Endodermal cell (in vitro differentiated cells): ENCODE measurements at regions not wholly inside any gene's neighbourhood (a gene's known extent, or its start where the extent isn't known, plus 50 kb on each side); places are given as distances from the start of the nearest gene placed in this dataset.

Experiments used
- DNase-seq: peaks from one replicate; pipeline ENCODE4 v3.0.0-alpha.2; 2017
- H3K27ac ChIP-seq: 2 replicates; pipeline ENCODE4 v1.5.1; 2013; ENCODE audit warnings: mild to moderate bottlenecking, low read depth, low read length, moderate library complexity
- H3K27me3 ChIP-seq: 2 replicates; pipeline ENCODE4 v1.6.1; 2013; ENCODE audit warnings: mild to moderate bottlenecking, low read length, moderate library complexity; ENCODE audit not compliant: insufficient read depth, control insufficient read depth, poor library complexity, severe bottlenecking
- H3K36me3 ChIP-seq: 2 replicates; pipeline ENCODE4 v1.7.0; 2013; ENCODE audit warnings: mild to moderate bottlenecking, low read length, moderate library complexity; ENCODE audit not compliant: control insufficient read depth, insufficient read depth
- H3K4me1 ChIP-seq: one replicate; pipeline ENCODE4 v1.7.0; 2013; ENCODE audit warnings: low read length; ENCODE audit not compliant: control insufficient read depth, insufficient read depth
- H3K4me3 ChIP-seq: 2 replicates; pipeline ENCODE4 v1.5.1; 2013; ENCODE audit warnings: mild to moderate bottlenecking, low read length, moderate library complexity
- H3K9ac ChIP-seq: 2 replicates; pipeline ENCODE4 v1.6.1; 2013; ENCODE audit warnings: mild to moderate bottlenecking, low read length, moderate library complexity; ENCODE audit not compliant: poor library complexity, severe bottlenecking; ENCODE audit errors: extremely low read depth
- H3K9me3 ChIP-seq: 2 replicates; pipeline ENCODE4 v1.6.1; 2013; ENCODE audit warnings: mild to moderate bottlenecking, low read length, moderate library complexity; ENCODE audit not compliant: control insufficient read depth
- H3K27ac Mint-ChIP-seq: 2 replicates; pipeline ENCODE4 v1.8.0; 2020; ENCODE audit warnings: mixed read lengths
- H3K27me3 Mint-ChIP-seq: 2 replicates; pipeline ENCODE4 v1.8.0; 2021; ENCODE audit warnings: mild to moderate bottlenecking, mixed read lengths; ENCODE audit not compliant: insufficient read depth
- H3K36me3 Mint-ChIP-seq: 2 replicates; pipeline ENCODE4 v1.8.0; 2020; ENCODE audit warnings: low read depth, mixed read lengths
- H3K4me1 Mint-ChIP-seq: 2 replicates; pipeline ENCODE4 v1.8.0; 2020; ENCODE audit warnings: mixed read lengths
- H3K4me3 Mint-ChIP-seq: 2 replicates; pipeline ENCODE4 v1.8.0; 2020; ENCODE audit warnings: mild to moderate bottlenecking, moderate library complexity, mixed read lengths
- H3K9me3 Mint-ChIP-seq: 2 replicates; pipeline ENCODE4 v1.8.0; 2020; ENCODE audit warnings: mild to moderate bottlenecking, mixed read lengths
- WGBS, 2 experiments: methylation state at CpG; one replicate each; pipeline versions ENCODE4 v1.1.5 to v1.1.7; 2013; ENCODE audit warnings: missing lambda C conversion rate in 2 of 2, mixed read lengths in 1 of 2; ENCODE audit not compliant: insufficient coverage in 1 of 2, insufficient read length in 1 of 2; 5-methylcytosine and 5-hydroxymethylcytosine counted together
- TF ChIP-seq, protein P1 (sequence below): fragments of 200-600 bp; sonication (generic); conservative IDR thresholded peaks from 2 replicates; pipeline ENCODE4 v1.5.0; 2021; ENCODE audit warnings: antibody characterized with exemption, mild to moderate bottlenecking

GRCh38 chr4:33316033-33316432 is 2595.9 kb downstream of the PCDH7 start:
- TF ChIP-seq, protein P1, sequence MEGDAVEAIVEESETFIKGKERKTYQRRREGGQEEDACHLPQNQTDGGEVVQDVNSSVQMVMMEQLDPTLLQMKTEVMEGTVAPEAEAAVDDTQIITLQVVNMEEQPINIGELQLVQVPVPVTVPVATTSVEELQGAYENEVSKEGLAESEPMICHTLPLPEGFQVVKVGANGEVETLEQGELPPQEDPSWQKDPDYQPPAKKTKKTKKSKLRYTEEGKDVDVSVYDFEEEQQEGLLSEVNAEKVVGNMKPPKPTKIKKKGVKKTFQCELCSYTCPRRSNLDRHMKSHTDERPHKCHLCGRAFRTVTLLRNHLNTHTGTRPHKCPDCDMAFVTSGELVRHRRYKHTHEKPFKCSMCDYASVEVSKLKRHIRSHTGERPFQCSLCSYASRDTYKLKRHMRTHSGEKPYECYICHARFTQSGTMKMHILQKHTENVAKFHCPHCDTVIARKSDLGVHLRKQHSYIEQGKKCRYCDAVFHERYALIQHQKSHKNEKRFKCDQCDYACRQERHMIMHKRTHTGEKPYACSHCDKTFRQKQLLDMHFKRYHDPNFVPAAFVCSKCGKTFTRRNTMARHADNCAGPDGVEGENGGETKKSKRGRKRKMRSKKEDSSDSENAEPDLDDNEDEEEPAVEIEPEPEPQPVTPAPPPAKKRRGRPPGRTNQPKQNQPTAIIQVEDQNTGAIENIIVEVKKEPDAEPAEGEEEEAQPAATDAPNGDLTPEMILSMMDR, result no peak
- Histone ChIP-seq H3K9ac (no peak overlapping the region), H3K36me3 (no peaks in the 10 kb centered on the region), H3K9me3 (peaks cover 17% of the 10 kb centered on the region), H3K27me3 (no peaks in the 10 kb centered on the region), H3K4me1 (no peaks in the 10 kb centered on the region), H3K4me3 (no peak overlapping the region), H3K27ac (no peak overlapping the region)
- Mint-ChIP-seq H3K27ac (no peak overlapping the region), H3K4me3 (no peak overlapping the region), H3K36me3 (no peaks in the 10 kb centered on the region), H3K9me3 (peaks cover 19% of the 10 kb centered on the region), H3K4me1 (no peaks in the 10 kb centered on the region), H3K27me3 (no peaks in the 10 kb centered on the region)
- WGBS, 2 experiments, result 86 to 100% methylated on average over 2 of the region's 2 CpGs
- no peak for DNase-seq

DNA sequence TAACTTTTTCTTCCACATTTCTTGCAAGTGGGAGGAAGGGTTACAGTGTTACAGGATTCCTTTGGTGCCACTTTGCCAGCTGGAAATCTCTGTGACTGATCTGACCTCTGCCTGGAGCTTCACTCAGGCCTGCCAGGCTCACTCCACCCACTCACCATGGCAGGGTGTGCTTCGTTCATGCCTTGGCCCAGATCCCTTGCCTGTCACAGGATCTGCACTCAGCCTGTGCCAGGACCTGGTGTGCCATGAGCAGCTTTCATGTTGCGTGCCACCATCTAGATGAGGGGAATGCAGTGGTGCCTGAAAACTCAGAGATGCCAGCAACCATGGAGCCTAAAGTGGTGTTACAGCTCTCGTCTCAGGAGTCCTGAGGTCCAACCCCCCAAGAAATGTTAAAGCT is 2596.4 kb downstream of the PCDH7 start:
- Histone ChIP-seq H3K9me3 (peaks cover 17% of the 10 kb centered on the region), H3K4me3 (no peak overlapping the region), H3K27me3 (no peaks in the 10 kb centered on the region), H3K36me3 (no peaks in the 10 kb centered on the region), H3K9ac (no peak overlapping the region), H3K4me1 (no peaks in the 10 kb centered on the region), H3K27ac (no peak overlapping the region)
- Mint-ChIP-seq H3K4me3 (no peak overlapping the region), H3K9me3 (peaks cover 19% of the 10 kb centered on the region), H3K27me3 (no peaks in the 10 kb centered on the region), H3K27ac (no peak overlapping the region), H3K36me3 (no peaks in the 10 kb centered on the region), H3K4me1 (no peaks in the 10 kb centered on the region)
- 93 to 97% methylated on average over 2 to 3 of the region's 3 CpGs for WGBS, 2 experiments
- no peak for DNase-seq
- TF ChIP-seq, protein P1, result no peak

GRCh38 chr4:33323393-33323792 is 2603.2 kb downstream of the PCDH7 start:
- Mint-ChIP-seq H3K9me3 (peaks cover 28% of the 10 kb centered on the region), H3K27me3 (no peaks in the 10 kb centered on the region), H3K36me3 (no peaks in the 10 kb centered on the region), H3K4me1 (no peaks in the 10 kb centered on the region), H3K27ac (no peak overlapping the region), H3K4me3 (no peak overlapping the region)
- Histone ChIP-seq H3K27me3 (no peaks in the 10 kb centered on the region), H3K27ac (no peak overlapping the region), H3K4me1 (no peaks in the 10 kb centered on the region), H3K36me3 (no peaks in the 10 kb centered on the region), H3K4me3 (no peak overlapping the region), H3K9ac (no peak overlapping the region), H3K9me3 (peaks cover 36% of the 10 kb centered on the region)
- no peak for DNase-seq
- TF ChIP-seq, protein P1, result no peak
- WGBS, 2 experiments, result 93% methylated on average over 1 of the region's 1 CpG; no CpG with 5 or more reads in 1 of the 2 experiments
